ENCODE measurements at regions not wholly inside any gene's neighbourhood (a gene's known extent, or its start where the extent isn't known, plus 50 kb on each side); places are given as distances from the start of the nearest gene placed in this dataset.

DNA sequence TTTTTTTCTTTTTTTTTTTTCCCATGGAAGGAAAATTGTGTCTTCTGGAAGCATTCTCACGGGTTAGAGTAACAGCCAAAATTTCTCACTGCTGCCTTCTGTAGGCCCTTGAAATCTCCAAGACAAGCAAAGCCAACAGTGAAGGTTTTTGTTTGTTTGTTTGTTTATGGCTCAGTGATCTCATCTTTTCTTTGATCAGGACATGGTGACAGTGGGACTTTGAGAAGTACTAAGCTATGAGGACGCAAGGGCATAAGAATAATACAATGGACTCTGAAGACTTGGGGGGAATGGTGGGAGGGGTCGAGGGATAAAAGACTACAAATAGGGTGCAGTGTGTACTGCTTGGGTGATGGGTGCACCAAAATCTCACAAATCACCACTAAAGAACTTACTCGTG is 419.4 kb downstream of the PTPRC start:
- TF ChIP-seq, protein P1, sequence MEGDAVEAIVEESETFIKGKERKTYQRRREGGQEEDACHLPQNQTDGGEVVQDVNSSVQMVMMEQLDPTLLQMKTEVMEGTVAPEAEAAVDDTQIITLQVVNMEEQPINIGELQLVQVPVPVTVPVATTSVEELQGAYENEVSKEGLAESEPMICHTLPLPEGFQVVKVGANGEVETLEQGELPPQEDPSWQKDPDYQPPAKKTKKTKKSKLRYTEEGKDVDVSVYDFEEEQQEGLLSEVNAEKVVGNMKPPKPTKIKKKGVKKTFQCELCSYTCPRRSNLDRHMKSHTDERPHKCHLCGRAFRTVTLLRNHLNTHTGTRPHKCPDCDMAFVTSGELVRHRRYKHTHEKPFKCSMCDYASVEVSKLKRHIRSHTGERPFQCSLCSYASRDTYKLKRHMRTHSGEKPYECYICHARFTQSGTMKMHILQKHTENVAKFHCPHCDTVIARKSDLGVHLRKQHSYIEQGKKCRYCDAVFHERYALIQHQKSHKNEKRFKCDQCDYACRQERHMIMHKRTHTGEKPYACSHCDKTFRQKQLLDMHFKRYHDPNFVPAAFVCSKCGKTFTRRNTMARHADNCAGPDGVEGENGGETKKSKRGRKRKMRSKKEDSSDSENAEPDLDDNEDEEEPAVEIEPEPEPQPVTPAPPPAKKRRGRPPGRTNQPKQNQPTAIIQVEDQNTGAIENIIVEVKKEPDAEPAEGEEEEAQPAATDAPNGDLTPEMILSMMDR (IDR thresholded peaks at IDR 0.05 in 4 of 5, conservative IDR thresholded peaks at IDR 0.05 in 1 of 5) = no peak
- TF ChIP-seq POLR2A (IDR thresholded peaks at IDR 0.05) = no peak
- ATAC-seq = no peak
- H3K36me3 ChIP-seq = no peaks in the 10 kb centered on the region
- DNase-seq = no peak
- no peaks in the 10 kb centered on the region for H3K4me1 ChIP-seq
- H3K9me3 ChIP-seq = no peaks in the 10 kb centered on the region
- H3K4me3 ChIP-seq = no peak overlapping the region
- intact Hi-C loops (cut with DNase I; ENCODE audit: low total_unique reads) (no loop called here), in situ Hi-C loops (cut with MboI; ENCODE audit: low sequenced_read_pairs in 4 of 4) (no loop called here)
- no peaks in the 10 kb centered on the region for H3K27me3 ChIP-seq
- no peak overlapping the region for H3K27ac ChIP-seq

DNA sequence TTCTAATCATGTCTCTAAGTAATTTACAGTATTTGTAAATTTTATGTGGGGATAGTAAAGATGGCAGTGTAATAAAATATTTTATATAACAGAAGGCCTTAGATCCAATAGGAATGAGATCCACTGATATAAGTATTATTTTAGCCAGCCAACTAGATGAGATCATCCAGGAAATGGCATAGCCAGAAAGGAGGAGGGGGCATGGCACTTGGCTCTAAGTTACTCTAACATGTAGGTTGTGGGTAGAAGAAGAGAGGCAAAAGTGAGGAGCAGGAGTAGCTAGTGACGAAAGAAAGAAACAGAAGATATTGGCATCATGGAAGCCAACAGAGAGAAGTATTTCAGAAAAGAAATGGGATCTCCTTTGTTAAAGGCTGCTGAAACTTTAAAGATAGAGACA is 426.1 kb downstream of the PTPRC start:
- intact Hi-C loops (cut with DNase I; ENCODE audit: low total_unique reads) = no loop called here

DNA sequence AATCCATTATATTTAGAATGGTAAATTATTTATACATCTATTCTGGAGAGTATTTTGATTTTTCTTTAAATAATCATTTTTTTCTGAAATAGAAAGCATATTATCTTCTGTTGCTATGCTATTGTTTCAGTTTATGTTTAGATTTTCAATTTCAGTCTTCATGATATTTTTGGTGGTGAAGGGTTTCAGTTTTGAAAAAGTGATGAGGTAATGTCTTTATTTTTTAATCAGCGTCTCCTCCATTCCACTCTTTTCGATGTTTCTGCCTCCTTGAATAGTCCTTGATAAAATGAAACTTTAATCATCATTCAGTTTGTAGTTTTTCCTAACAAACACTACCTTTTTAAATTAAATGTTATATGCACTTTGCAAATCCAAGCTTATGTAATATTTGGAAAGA is 428.6 kb downstream of the PTPRC start:
- Histone ChIP-seq H3K9me3 (no peaks in the 10 kb centered on the region), H3K36me3 (no peaks in the 10 kb centered on the region), H3K27ac (no peak overlapping the region), H3K4me3 (no peak overlapping the region), H3K4me1 (no peaks in the 10 kb centered on the region), H3K27me3 (no peaks in the 10 kb centered on the region)
- DNase-seq = no peak
- in situ Hi-C loops (cut with MboI; ENCODE audit: low sequenced_read_pairs in 4 of 4) = no loop called here
- no peak for ATAC-seq
- TF ChIP-seq, protein P1 (IDR thresholded peaks at IDR 0.05 in 4 of 5, conservative IDR thresholded peaks at IDR 0.05 in 1 of 5) = no peak
- no peak for TF ChIP-seq POLR2A (IDR thresholded peaks at IDR 0.05)
- intact Hi-C loops (cut with DNase I; ENCODE audit: low total_unique reads) = no loop called here

More for the DNA sequence above, 426.1 kb downstream of the PTPRC start:
- H3K36me3 ChIP-seq = no peaks in the 10 kb centered on the region
- in situ Hi-C loops (cut with MboI; ENCODE audit: low sequenced_read_pairs in 4 of 4) = no loop called here
- DNase-seq (no peak), ATAC-seq (no peak)
- TF ChIP-seq POLR2A (IDR thresholded peaks at IDR 0.05) = no peak
- TF ChIP-seq, protein P1 (IDR thresholded peaks at IDR 0.05 in 4 of 5, conservative IDR thresholded peaks at IDR 0.05 in 1 of 5) = no peak
- no peak overlapping the region for H3K27ac ChIP-seq
- H3K9me3 ChIP-seq = no peaks in the 10 kb centered on the region
- no peak overlapping the region for H3K4me3 ChIP-seq
- no peaks in the 10 kb centered on the region for H3K4me1 ChIP-seq
- no peaks in the 10 kb centered on the region for H3K27me3 ChIP-seq

DNA sequence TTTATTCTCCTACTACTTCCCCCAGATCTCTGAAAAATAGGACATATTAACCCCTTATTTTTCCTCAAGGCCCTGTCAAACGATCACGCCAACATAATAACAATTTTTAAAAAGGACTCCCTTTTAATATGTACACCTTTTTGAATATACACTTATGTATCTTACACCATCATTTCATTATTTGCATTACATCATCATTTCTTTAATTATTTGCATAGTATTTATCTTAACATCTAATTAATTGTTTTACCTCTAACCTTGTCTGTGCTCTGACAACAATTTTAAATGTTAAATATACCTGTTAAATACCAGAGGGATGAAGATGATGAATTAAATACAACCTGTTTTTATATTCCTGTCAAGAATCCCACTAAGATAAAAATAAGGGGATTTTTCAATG is 432.2 kb downstream of the PTPRC start:
- H3K27me3 ChIP-seq = no peaks in the 10 kb centered on the region
- TF ChIP-seq, protein P1 (IDR thresholded peaks at IDR 0.05 in 4 of 5, conservative IDR thresholded peaks at IDR 0.05 in 1 of 5) = no peak
- no peak for TF ChIP-seq POLR2A (IDR thresholded peaks at IDR 0.05)
- no peaks in the 10 kb centered on the region for H3K36me3 ChIP-seq
- ATAC-seq = no peak
- H3K9me3 ChIP-seq = no peaks in the 10 kb centered on the region
- in situ Hi-C loops (cut with MboI; ENCODE audit: low sequenced_read_pairs in 4 of 4) (no loop called here), intact Hi-C loops (cut with DNase I; ENCODE audit: low total_unique reads) (no loop called here)
- no peak for DNase-seq
- H3K4me1 ChIP-seq = no peaks in the 10 kb centered on the region
- no peak overlapping the region for H3K27ac ChIP-seq
- H3K4me3 ChIP-seq = no peak overlapping the region

DNA sequence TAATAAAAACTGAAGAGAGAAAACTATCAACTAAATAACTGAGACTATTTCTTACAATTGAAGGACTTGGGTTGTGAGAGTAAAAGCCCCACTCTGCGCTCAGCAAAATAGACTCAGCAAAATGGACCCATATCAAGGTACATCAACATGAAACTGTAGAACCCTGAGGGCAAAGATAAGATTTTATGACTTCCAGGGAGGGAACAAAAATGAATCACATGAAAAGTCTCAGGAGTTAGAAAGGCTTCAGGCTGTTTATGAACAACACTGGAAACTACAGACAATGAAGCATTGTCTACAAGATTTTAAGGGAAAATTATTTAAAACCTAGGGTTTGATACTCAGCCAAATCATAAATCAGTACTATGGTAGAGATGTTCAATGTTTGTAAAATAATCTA is 434.3 kb downstream of the PTPRC start:
- H3K4me1 ChIP-seq = no peaks in the 10 kb centered on the region
- H3K27me3 ChIP-seq = no peaks in the 10 kb centered on the region
- no peaks in the 10 kb centered on the region for H3K36me3 ChIP-seq
- in situ Hi-C loops (cut with MboI; ENCODE audit: low sequenced_read_pairs in 4 of 4) (no loop called here), intact Hi-C loops (cut with DNase I; ENCODE audit: low total_unique reads) (no loop called here)
- H3K9me3 ChIP-seq = no peaks in the 10 kb centered on the region
- ATAC-seq = no peak
- DNase-seq = no peak
- TF ChIP-seq, protein P1 (IDR thresholded peaks at IDR 0.05 in 4 of 5, conservative IDR thresholded peaks at IDR 0.05 in 1 of 5) = no peak
- TF ChIP-seq POLR2A (IDR thresholded peaks at IDR 0.05) = no peak
- no peak overlapping the region for H3K4me3 ChIP-seq
- H3K27ac ChIP-seq = no peak overlapping the region

All from gastrocnemius medialis (tissue), 4 donors.